NCI-H774 (cell line): ENCODE measurements at regions not wholly inside any gene's neighbourhood (a gene's known extent, or its start where the extent isn't known, plus 50 kb on each side); places are given as distances from the start of the nearest gene placed in this dataset.

Experiments used
- DNase-seq: peaks from one replicate; lab custom pipeline; 2025; lab: John Stamatoyannopoulos, UW

DNA sequence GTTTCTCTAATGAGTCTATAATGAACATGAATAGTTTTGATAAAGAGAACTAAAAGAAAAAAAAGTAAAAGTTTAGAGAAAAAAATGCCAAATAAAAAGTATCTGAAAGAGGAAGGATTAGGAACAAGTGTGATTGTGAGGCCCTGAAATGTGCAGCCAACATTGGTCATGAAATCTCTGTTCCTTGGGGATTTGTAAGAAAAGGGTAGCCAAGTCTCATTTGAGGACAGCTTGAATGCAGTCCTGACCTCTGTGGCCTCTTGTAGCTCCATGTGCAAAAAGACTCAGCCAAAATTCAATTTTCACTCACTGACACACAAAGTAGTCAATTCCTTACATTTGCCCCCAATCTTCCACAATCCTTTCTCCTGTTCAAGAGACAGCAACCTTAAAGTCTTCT is 167.9 kb downstream of the KLF12 start:
- no peak for DNase-seq

- no peak for DNase-seq
These were observed 171.9 kb downstream of the KLF12 start for GRCh38 chr13:73962284-73962683.

- no peak for DNase-seq
These were observed 173.0 kb downstream of the KLF12 start for GRCh38 chr13:73961181-73961580.

GRCh38 chr13:73960474-73960873 is 173.7 kb downstream of the KLF12 start:
- DNase-seq = no peak

DNA sequence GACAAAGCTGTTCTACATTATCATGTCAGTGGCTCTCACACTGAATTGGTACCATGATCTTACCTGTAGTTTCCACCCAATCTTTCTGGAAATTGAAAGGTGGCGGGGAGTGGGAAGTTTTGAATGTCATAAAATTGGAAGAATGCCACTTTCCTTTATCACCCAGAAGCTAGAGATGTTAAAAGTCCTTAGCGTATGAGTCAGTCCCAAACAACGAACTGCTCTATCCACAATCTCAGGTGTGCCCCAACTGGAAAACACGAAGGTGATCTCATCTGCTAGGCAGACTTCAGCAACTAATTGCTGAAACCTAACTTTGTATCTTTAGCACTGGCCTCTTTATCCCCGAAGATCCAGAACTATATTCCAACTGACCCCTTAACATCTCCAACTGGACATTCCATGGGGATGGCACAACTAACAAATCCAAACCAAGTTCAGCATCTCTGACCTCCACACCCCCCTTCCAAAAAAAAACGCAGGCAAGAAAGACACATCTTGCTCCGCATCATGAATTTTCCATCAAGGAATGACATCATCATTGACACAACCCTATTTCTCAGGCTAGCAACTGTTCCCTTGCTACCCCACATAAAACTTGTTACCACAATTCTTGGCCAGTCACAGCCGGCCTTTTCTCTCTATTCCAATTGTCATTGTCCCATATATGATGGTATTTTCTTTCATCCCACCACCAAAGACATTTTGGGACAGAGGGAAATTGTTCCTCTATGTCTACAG is 175.4 kb downstream of the KLF12 start:
- DNase-seq = no peak

DNA sequence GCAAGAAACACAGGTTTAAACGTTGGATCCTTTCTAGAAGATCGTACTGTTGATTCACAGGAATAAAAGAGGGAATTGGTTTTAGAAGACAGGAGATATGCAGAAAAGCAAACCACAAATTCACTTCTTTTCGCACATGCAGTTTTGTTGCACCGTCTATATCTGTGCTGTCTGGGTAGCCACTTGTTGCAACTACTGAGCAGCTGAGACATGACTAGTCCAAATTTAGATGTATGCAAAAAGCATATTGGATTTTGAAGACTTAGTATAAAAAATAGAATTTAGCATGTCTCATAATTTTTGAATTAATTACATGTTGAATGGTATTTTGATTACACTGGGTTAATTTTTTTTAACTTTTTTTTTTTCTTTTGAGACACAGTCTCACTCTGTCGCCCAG is 176.3 kb downstream of the KLF12 start:
- DNase-seq = no peak

GRCh38 chr13:73956795-73957408 is 177.3 kb downstream of the KLF12 start:
- no peak for DNase-seq

GRCh38 chr13:73955977-73956500 is 178.2 kb downstream of the KLF12 start:
- DNase-seq = no peak

- DNase-seq = no peak
These were observed 179.4 kb downstream of the KLF12 start for GRCh38 chr13:73954808-73955207.

GRCh38 chr13:73952648-73953047 is 181.6 kb downstream of the KLF12 start:
- no peak for DNase-seq

DNA sequence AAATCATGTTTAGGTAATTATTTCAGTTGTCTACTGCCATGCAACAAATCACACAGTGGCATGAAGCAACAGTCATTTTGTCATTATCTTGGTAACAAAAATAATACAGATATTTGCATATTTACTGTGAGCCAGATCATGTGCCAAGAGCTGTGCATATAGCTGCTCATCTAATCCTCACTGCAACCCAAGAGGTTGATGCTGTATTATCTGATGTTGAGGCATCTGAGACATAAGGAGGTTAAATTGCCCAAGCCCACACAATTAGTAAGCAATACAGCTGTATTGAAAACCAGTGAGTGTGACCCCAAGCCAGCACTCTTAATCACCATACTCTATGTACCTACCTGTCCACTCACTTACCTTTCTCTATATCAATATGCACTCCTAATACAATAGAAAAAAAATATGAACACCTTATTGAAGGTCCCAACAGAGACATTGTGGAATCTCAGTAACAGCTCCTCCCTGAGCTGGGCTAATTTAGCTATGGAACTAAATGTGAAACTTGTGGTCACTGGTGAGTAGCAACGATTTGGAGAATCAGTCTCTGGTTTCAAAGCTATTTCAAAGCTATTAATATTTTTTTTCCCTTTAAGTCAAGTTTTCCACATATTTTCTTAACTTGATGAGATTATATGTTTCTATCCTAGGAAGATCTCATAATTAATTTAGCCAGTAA is 185.2 kb downstream of the KLF12 start:
- DNase-seq = no peak

DNA sequence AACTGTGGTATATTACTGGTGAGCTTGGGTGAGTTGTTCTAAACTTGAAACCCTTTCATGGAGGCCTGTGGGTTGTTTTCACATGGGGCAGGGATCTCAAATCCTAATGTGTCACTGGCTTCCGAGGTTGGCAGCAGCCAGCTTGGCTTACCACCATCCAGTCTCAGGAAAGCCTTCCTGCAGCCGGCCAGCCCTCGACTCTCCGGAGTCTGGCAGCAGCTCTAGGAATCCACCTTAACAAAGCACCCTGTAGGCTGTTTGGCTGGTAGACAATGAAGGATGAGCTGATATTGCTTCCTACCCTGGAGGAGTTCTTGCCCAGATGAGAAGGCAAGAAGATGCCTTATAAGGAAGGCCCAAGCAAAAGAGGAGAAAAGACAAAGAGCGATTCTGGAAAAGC is 188.3 kb downstream of the KLF12 start:
- DNase-seq = no peak

- no peak for DNase-seq
These were observed 188.8 kb downstream of the KLF12 start for GRCh38 chr13:73945382-73945781.

GRCh38 chr13:73943965-73944233 is 190.3 kb downstream of the KLF12 start:
- DNase-seq = no peak

- no peak for DNase-seq
These were observed 190.9 kb downstream of the KLF12 start for GRCh38 chr13:73943137-73943964.

DNA sequence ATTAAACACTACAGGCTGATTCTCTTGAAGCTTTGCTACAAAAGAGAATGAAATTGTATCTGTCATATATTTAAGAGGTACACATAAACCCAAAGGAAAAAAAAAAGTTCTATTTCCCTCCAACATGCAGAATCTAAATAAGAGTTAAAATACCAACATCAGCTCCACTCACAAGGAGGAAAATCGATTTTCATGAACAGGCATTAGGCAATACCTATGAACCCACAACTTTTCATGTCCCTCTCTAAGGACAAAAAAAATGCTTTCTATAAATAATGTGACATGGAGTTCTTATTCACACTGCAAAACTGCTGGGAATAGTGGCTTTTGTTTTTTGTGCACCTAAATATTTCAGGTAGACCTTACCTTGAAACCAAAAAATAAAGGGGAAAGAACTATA is 192.5 kb downstream of the KLF12 start:
- no peak for DNase-seq

DNA sequence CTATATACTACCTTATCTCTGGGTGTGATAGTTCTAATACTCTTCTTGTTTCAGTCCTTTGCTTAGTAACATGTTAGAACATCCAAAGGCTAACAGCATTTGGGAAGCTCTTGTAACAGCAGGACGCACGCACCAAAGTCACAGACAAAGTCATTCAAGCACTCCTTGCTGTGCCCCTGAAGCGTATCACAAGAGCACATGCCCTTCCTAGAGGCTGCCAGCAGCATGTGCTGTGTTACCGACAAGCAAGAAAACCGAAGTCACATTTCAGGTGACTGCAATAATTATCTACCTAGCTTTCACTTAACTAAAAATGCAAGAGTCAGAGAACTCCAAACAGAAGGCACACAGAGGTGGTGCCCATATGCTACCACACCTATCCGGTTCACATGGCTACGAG is 194.1 kb downstream of the KLF12 start:
- DNase-seq = no peak

- no peak for DNase-seq
These were observed 194.6 kb downstream of the KLF12 start for GRCh38 chr13:73939603-73940002.

DNA sequence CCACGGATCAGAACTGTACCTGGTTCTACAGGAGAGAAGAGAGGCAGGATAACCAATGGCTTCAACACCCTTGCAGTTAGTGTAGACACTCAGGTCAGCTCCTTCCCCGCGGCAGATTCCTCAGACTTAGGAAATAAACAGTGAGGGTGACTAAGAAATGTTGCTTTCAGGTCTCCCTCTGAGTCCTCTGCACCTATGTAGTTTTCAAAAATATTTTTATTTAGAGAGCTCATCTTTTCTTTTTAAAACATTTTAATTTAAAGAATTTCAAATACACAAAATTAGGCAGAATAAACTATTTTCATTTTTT is 195.2 kb downstream of the KLF12 start:
- no peak for DNase-seq

DNA sequence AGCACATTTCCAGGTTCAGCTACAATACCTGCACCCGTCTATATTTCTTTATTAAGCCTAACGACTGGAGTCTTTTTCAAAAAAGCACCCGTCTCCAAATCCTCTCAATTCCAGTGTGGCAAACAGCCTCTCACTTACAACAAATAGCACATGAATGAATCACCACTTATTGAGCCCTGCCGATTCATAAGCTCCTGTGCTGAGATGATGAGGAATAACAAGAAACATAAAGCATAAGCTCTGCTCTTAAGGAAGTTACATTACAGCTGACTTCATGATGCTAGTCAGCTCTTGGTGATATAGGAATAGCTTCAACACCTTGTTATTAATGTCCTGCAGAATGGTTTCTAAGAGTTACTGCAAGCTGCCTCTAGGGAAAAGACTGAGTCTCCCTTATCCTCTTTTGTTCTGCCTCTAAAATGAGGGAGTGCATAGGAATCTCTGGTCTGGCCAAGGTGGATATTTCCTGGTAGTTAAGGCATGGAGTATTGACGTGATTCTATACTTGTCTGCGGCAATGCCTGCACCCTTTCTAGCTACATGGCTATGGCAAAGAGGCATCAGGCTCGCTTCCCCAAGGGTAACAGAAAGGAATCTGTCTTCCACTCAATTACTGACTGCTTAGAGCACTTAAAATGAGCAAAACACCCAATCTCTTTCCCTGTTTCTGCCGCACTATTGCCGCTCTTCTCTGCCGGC is 195.7 kb downstream of the KLF12 start:
- DNase-seq = no peak

- no peak for DNase-seq
These were observed 196.8 kb downstream of the KLF12 start for GRCh38 chr13:73937441-73937840.

GRCh38 chr13:73935991-73936390 is 198.2 kb downstream of the KLF12 start:
- DNase-seq = no peak
